Thyroid gland (tissue), 4 donors: ENCODE measurements at regions not wholly inside any gene's neighbourhood (a gene's known extent, or its start where the extent isn't known, plus 50 kb on each side); places are given as distances from the start of the nearest gene placed in this dataset.
"Not testable (repeated sequence)": the region's sequence is repeated elsewhere in the genome, so short reads cannot be mapped to it uniquely, and the experiment has no call there.

Experiments used
- DNase-seq, 2 donors: peaks; one replicate each; pipeline ENCODE4 v3.0.0-alpha.2; 2019
- H3K27ac ChIP-seq, 3 donors: fragments of 200-600 bp; sonication (generic); 1 replicate in 2 of 3; 2 replicates in 1 of 3; pipeline ENCODE4 v1.5.1; 2016 to 2019; ENCODE audit warnings: mild to moderate bottlenecking in 1 of 3, moderate library complexity in 1 of 3
- H3K27me3 ChIP-seq: fragments of 200-600 bp; sonication (generic); one replicate; pipeline ENCODE4 v1.5.1; 2019
- H3K36me3 ChIP-seq, 2 donors: fragments of 200-600 bp; sonication (generic); one replicate each; pipeline ENCODE4 v1.5.1; 2016 to 2019
- H3K4me1 ChIP-seq, 2 donors: fragments of 200-600 bp; sonication (generic); one replicate each; pipeline ENCODE4 v1.5.1; 2017 to 2019
- H3K4me3 ChIP-seq, 3 donors: fragments of 200-600 bp; sonication (generic); replicated peaks in 1 of 3; 1 replicate in 2 of 3; 2 replicates in 1 of 3; pipeline ENCODE4 v1.5.1; 2016; ENCODE audit warnings: mild to moderate bottlenecking in 1 of 3
- H3K9me3 ChIP-seq: fragments of 200-600 bp; sonication (generic); one replicate; pipeline ENCODE4 v1.5.1; 2017
- CTCF ChIP-seq, 6 experiments: fragments of 200-600 bp in 3 of 6; fragments of 450-650 bp in 3 of 6; sonication (generic) in 3 of 6; IDR thresholded peaks; one replicate each; pipeline ENCODE4 v1.5.1; 2016 to 2019; ENCODE audit warnings: antibody characterized with exemption in 6 of 6, mild to moderate bottlenecking in 2 of 6, inconsistent platforms in 1 of 6, moderate library complexity in 1 of 6
- POLR2A ChIP-seq, 2 donors: fragments of 450-650 bp; IDR thresholded peaks; one replicate each; pipeline ENCODE4 v1.6.1; 2017; ENCODE audit warnings: antibody characterized with exemption in 2 of 2, mild to moderate bottlenecking in 2 of 2, moderate library complexity in 1 of 2
- WGBS, 2 donors: methylation state at CpG; one replicate each; pipeline ENCODE4 v1.1.5; 2017; 5-methylcytosine and 5-hydroxymethylcytosine counted together
- intact Hi-C: fragments of 100-400 bp; cut with DNase I; formaldehyde crosslinking; loops from one replicate; pipeline ENCODE4 v1.15.1; 2023

GRCh38 chr15:30770759-30771158 lies 133.0 kb upstream of the FAN1 start:
- Histone ChIP-seq H3K9me3 (no peaks in the 10 kb centered on the region), H3K4me3 (no peak overlapping the region), H3K27me3 (no peaks in the 10 kb centered on the region), H3K27ac (no peak overlapping the region), H3K4me1 (no peaks in the 10 kb centered on the region), H3K36me3 (no peaks in the 10 kb centered on the region)
- intact Hi-C loops, result no loop called here
- 95 to 98% methylated on average over 17 of the region's 17 CpGs for WGBS, 2 donors
- TF ChIP-seq POLR2A (IDR thresholded peaks at IDR 0.05) (no peak), CTCF (IDR thresholded peaks at IDR 0.05) (no peak)
- DNase-seq, result no peak

GRCh38 chr15:30783019-30783418 lies 120.7 kb upstream of the FAN1 start:
- H3K4me3 ChIP-seq, result no peak overlapping the region
- 96 to 99% methylated on average over 17 of the region's 17 CpGs for WGBS, 2 donors
- intact Hi-C loops, result no loop called here
- no peaks in the 10 kb centered on the region for H3K36me3 ChIP-seq
- no peak overlapping the region for H3K27ac ChIP-seq
- H3K9me3 ChIP-seq, result no peaks in the 10 kb centered on the region
- H3K27me3 ChIP-seq, result no peaks in the 10 kb centered on the region
- DNase-seq, result no peak
- TF ChIP-seq POLR2A (IDR thresholded peaks at IDR 0.05) (no peak), CTCF (IDR thresholded peaks at IDR 0.05) (no peak)
- no peaks in the 10 kb centered on the region for H3K4me1 ChIP-seq

- TF ChIP-seq CTCF (IDR thresholded peaks at IDR 0.05) (no peak), POLR2A (IDR thresholded peaks at IDR 0.05) (no peak)
- intact Hi-C loops, result no loop called here
- Histone ChIP-seq H3K27me3 (no peaks in the 10 kb centered on the region), H3K36me3 (no peaks in the 10 kb centered on the region), H3K9me3 (no peaks in the 10 kb centered on the region), H3K4me3 (no peak overlapping the region), H3K4me1 (no peaks in the 10 kb centered on the region), H3K27ac (no peak overlapping the region)
- no peak for DNase-seq
Measured at GRCh38 chr15:30788595-30788994, 115.1 kb upstream of the FAN1 start.

- TF ChIP-seq CTCF (IDR thresholded peaks at IDR 0.05) (no peak), POLR2A (IDR thresholded peaks at IDR 0.05) (no peak)
- DNase-seq, result no peak
- Histone ChIP-seq H3K4me1 (no peaks in the 10 kb centered on the region), H3K36me3 (no peaks in the 10 kb centered on the region), H3K27ac (no peak overlapping the region), H3K4me3 (no peak overlapping the region), H3K27me3 (no peaks in the 10 kb centered on the region), H3K9me3 (no peaks in the 10 kb centered on the region)
- intact Hi-C loops, result no loop called here
- 93% methylated on average over 16 to 18 of the region's 18 CpGs for WGBS, 2 donors
Measured at GRCh38 chr15:30791239-30792175, 112.2 kb upstream of the FAN1 start.

GRCh38 chr15:30792843-30793242 lies 110.9 kb upstream of the FAN1 start:
- DNase-seq, result peak; percentile 18 to 51
- H3K9me3 ChIP-seq, H3K27ac ChIP-seq, H3K4me3 ChIP-seq, H3K27me3 ChIP-seq, H3K4me1 ChIP-seq, intact Hi-C loops, H3K36me3 ChIP-seq: not testable (repeated sequence)
- WGBS, 2 donors, result 36 to 41% methylated on average over 3 of the region's 3 CpGs
